CD4-positive, CD25-positive, alpha-beta regulatory T cell (primary cell): ENCODE measurements at regions not wholly inside any gene's neighbourhood (a gene's known extent, or its start where the extent isn't known, plus 50 kb on each side); places are given as distances from the start of the nearest gene placed in this dataset.
"Not testable (repeated sequence)": the region's sequence is repeated elsewhere in the genome, so short reads cannot be mapped to it uniquely, and the experiment has no call there.

ENCODE experiments used
- ATAC-seq, 2 donors: fragments of 150-1000 bp; cut with Tn5 transposase; one replicate each; pipeline ENCODE4 v1.10.0; 2021; ENCODE audit warnings: low read depth in 2 of 2, moderate number of reproducible peaks in 2 of 2, moderate library complexity in 1 of 2
- DNase-seq, 3 donors: peaks; one replicate each; pipeline versions ENCODE4 v3.0.0 to v3.0.0-alpha.2; 2012 to 2022; ENCODE audit warnings: mixed read lengths in 1 of 3
- H3K27ac ChIP-seq: one replicate; pipeline ENCODE4 v1.7.0; 2013; ENCODE audit warnings: mild to moderate bottlenecking, low read length; ENCODE audit not compliant: insufficient read depth, poor library complexity, severe bottlenecking
- H3K27me3 ChIP-seq: one replicate; pipeline ENCODE4 v1.7.0; 2013; ENCODE audit warnings: low read length; ENCODE audit not compliant: control insufficient read depth, insufficient read depth
- H3K36me3 ChIP-seq: one replicate; pipeline ENCODE4 v1.7.0; 2013; ENCODE audit warnings: mild to moderate bottlenecking, low read length, moderate library complexity; ENCODE audit not compliant: control insufficient read depth, insufficient read depth
- H3K4me1 ChIP-seq: 2 replicates; pipeline ENCODE4 v1.7.0; 2013; ENCODE audit warnings: mild to moderate bottlenecking, low read length; ENCODE audit not compliant: insufficient read depth, control insufficient read depth, poor library complexity, severe bottlenecking
- H3K4me3 ChIP-seq: one replicate; pipeline ENCODE4 v1.7.0; 2013; ENCODE audit warnings: low read depth, mild to moderate bottlenecking, low read length, moderate library complexity
- H3K9me3 ChIP-seq, 2 experiments: 1 replicate in 1 of 2; 2 replicates in 1 of 2; pipeline ENCODE4 v1.7.0; 2013; ENCODE audit warnings: low read length in 2 of 2, mild to moderate bottlenecking in 1 of 2, moderate library complexity in 1 of 2; ENCODE audit not compliant: control insufficient read depth in 2 of 2
- H3K27ac Mint-ChIP-seq, 3 donors: one replicate each; pipeline ENCODE4 v1.8.0; 2020 to 2022; ENCODE audit warnings: mild to moderate bottlenecking in 3 of 3, mixed read lengths in 3 of 3, moderate library complexity in 2 of 3
- H3K27me3 Mint-ChIP-seq: one replicate; pipeline ENCODE4 v1.8.0; 2022; ENCODE audit warnings: mild to moderate bottlenecking, mixed read lengths
- H3K36me3 Mint-ChIP-seq: one replicate; pipeline ENCODE4 v1.8.0; 2020; ENCODE audit warnings: mixed read lengths
- H3K4me1 Mint-ChIP-seq, 4 donors: one replicate each; pipeline ENCODE4 v1.8.0; 2020 to 2022; ENCODE audit warnings: mixed read lengths in 4 of 4, mild to moderate bottlenecking in 1 of 4
- H3K4me3 Mint-ChIP-seq, 4 donors: one replicate each; pipeline ENCODE4 v1.8.0; 2020 to 2022; ENCODE audit warnings: mild to moderate bottlenecking in 4 of 4, mixed read lengths in 4 of 4, moderate library complexity in 3 of 4
- H3K9me3 Mint-ChIP-seq, 7 donors: one replicate each; pipeline ENCODE4 v1.8.0; 2020 to 2022; ENCODE audit warnings: mixed read lengths in 7 of 7, mild to moderate bottlenecking in 3 of 7, moderate library complexity in 2 of 7

GRCh38 chr1:68805097-68805641, 308.3 kb upstream of the DEPDC1 start:
- no peaks in the 10 kb centered on the region for H3K27me3 Mint-ChIP-seq
- ATAC-seq (no peak), DNase-seq (no peak)
- Histone ChIP-seq H3K36me3 (no peaks in the 10 kb centered on the region), H3K27ac (no peak overlapping the region), H3K4me1 (no peaks in the 10 kb centered on the region), H3K27me3 (no peaks in the 10 kb centered on the region), H3K9me3 (no peaks in the 10 kb centered on the region), H3K4me3 (no peak overlapping the region)
- H3K36me3 Mint-ChIP-seq = no peaks in the 10 kb centered on the region
- H3K27ac Mint-ChIP-seq = no peak overlapping the region
- peaks cover under 1 to 19% (median 3%) of the 10 kb centered on the region in 7 donors for H3K9me3 Mint-ChIP-seq
- no peaks in the 10 kb centered on the region for H3K4me1 Mint-ChIP-seq
- H3K4me3 Mint-ChIP-seq = no peak overlapping the region

DNA sequence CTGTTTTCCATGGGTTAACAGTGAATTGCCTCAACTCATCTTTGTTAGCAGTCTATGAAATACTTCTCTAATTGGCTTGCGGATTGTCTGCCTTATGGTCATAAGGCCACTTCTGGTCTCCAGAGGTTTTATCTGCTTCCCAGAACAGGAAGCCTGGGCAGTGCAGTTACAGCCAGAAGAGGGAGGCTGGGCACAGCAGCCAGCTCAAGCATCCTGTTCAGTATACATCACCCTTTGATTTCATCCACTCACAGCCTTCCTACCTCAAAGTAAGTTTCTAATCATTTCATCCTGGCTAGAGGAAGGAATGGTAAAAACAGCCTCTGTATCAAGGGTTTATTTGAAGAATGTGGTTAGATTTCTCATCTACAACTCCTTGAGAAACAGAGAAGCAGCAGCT, 311.5 kb upstream of the DEPDC1 start:
- H3K36me3 Mint-ChIP-seq = no peaks in the 10 kb centered on the region
- H3K27ac Mint-ChIP-seq = no peak overlapping the region
- no peak overlapping the region for H3K4me3 ChIP-seq
- H3K9me3 Mint-ChIP-seq = peaks cover 0 to 16% (median 3%) of the 10 kb centered on the region in 7 donors
- H3K27me3 ChIP-seq = no peaks in the 10 kb centered on the region
- H3K4me1 ChIP-seq = no peaks in the 10 kb centered on the region
- H3K27ac ChIP-seq = no peak overlapping the region
- ATAC-seq = no peak
- no peak for DNase-seq
- H3K27me3 Mint-ChIP-seq = no peaks in the 10 kb centered on the region
- H3K9me3 ChIP-seq = no peaks in the 10 kb centered on the region
- H3K36me3 ChIP-seq = no peaks in the 10 kb centered on the region
- H3K4me3 Mint-ChIP-seq = no peak overlapping the region
- H3K4me1 Mint-ChIP-seq = no peaks in the 10 kb centered on the region

DNA sequence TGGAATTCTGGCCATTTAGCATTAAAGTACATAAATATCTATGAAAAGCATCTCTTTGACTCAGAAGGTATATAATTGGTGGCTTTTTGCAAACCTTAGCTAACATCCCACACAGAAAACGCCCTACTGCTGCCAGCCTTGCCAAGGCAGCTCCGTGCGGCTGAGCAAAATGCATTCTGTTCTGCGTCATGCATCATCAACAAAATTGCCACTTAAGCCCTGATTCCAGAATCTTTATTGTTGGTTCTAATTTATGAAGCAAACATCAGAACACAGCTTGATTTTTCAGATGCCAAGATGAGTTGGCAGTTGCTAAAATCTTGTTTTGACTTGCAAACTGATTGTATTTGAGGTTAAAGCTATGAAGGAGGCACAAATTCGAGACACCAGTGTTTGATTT, 314.9 kb upstream of the DEPDC1 start:
- Histone ChIP-seq H3K9me3 (no peaks in the 10 kb centered on the region), H3K4me3 (no peak overlapping the region), H3K4me1 (no peaks in the 10 kb centered on the region), H3K36me3 (no peaks in the 10 kb centered on the region), H3K27me3 (no peaks in the 10 kb centered on the region), H3K27ac (no peak overlapping the region)
- no peak for DNase-seq
- Mint-ChIP-seq H3K27me3 (no peaks in the 10 kb centered on the region), H3K27ac (no peak overlapping the region), H3K4me3 (no peak overlapping the region), H3K9me3 (peaks cover 1 to 7% (median 4%) of the 10 kb centered on the region in 7 donors), H3K4me1 (no peaks in the 10 kb centered on the region), H3K36me3 (no peaks in the 10 kb centered on the region)
- no peak for ATAC-seq

GRCh38 chr1:68812333-68812732, 315.5 kb upstream of the DEPDC1 start:
- Mint-ChIP-seq H3K9me3 (peaks cover 1 to 7% (median 4%) of the 10 kb centered on the region in 7 donors), H3K27me3 (no peaks in the 10 kb centered on the region), H3K36me3 (no peaks in the 10 kb centered on the region), H3K4me1 (no peaks in the 10 kb centered on the region), H3K27ac (no peak overlapping the region), H3K4me3 (no peak overlapping the region)
- H3K27me3 ChIP-seq = no peaks in the 10 kb centered on the region
- H3K4me1 ChIP-seq = no peaks in the 10 kb centered on the region
- no peak for DNase-seq
- ATAC-seq = no peak
- no peaks in the 10 kb centered on the region for H3K9me3 ChIP-seq
- H3K36me3 ChIP-seq = no peaks in the 10 kb centered on the region
- no peak overlapping the region for H3K27ac ChIP-seq
- H3K4me3 ChIP-seq = no peak overlapping the region

- DNase-seq = no peak
- Mint-ChIP-seq H3K4me3 (no peak overlapping the region), H3K27ac (no peak overlapping the region), H3K27me3 (no peaks in the 10 kb centered on the region), H3K36me3 (no peaks in the 10 kb centered on the region), H3K4me1 (no peaks in the 10 kb centered on the region), H3K9me3 (peaks cover 1 to 9% (median 4%) of the 10 kb centered on the region in 7 donors)
- no peak for ATAC-seq
- no peaks in the 10 kb centered on the region for H3K4me1 ChIP-seq
- no peak overlapping the region for H3K4me3 ChIP-seq
- no peaks in the 10 kb centered on the region for H3K9me3 ChIP-seq
- no peaks in the 10 kb centered on the region for H3K36me3 ChIP-seq
- no peaks in the 10 kb centered on the region for H3K27me3 ChIP-seq
- no peak overlapping the region for H3K27ac ChIP-seq
Observed at GRCh38 chr1:68814067-68814466, 317.2 kb upstream of the DEPDC1 start.

DNA sequence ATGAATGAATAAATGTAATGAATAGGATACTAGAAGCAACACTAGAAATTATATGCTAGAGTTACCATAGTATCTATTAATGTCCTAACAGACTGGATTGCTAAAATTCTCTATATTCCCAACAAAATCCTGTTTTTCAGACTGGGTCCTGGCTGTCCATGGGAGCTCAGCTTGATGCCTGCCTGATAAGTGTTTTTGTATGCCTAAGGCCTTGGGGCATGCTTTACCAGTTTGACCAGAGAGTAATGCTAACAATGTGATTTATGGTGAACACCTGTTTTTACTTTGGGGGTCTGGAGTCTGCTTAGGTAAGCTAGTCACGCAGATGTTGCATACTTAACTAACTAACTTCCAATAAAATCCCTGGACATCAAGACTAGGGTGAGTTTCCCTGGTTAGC, 318.8 kb upstream of the DEPDC1 start:
- DNase-seq (no peak), ATAC-seq (no peak)
- no peaks in the 10 kb centered on the region for H3K4me1 Mint-ChIP-seq
- H3K4me3 Mint-ChIP-seq = no peak overlapping the region
- no peaks in the 10 kb centered on the region for H3K27me3 Mint-ChIP-seq
- no peaks in the 10 kb centered on the region for H3K4me1 ChIP-seq
- no peak overlapping the region for H3K27ac Mint-ChIP-seq
- H3K27ac ChIP-seq = no peak overlapping the region
- H3K9me3 ChIP-seq = no peaks in the 10 kb centered on the region
- H3K36me3 ChIP-seq = no peaks in the 10 kb centered on the region
- H3K27me3 ChIP-seq = no peaks in the 10 kb centered on the region
- no peaks in the 10 kb centered on the region for H3K36me3 Mint-ChIP-seq
- H3K9me3 Mint-ChIP-seq = peaks cover 0 to 9% (median 2%) of the 10 kb centered on the region in 7 donors
- H3K4me3 ChIP-seq = no peak overlapping the region

DNA sequence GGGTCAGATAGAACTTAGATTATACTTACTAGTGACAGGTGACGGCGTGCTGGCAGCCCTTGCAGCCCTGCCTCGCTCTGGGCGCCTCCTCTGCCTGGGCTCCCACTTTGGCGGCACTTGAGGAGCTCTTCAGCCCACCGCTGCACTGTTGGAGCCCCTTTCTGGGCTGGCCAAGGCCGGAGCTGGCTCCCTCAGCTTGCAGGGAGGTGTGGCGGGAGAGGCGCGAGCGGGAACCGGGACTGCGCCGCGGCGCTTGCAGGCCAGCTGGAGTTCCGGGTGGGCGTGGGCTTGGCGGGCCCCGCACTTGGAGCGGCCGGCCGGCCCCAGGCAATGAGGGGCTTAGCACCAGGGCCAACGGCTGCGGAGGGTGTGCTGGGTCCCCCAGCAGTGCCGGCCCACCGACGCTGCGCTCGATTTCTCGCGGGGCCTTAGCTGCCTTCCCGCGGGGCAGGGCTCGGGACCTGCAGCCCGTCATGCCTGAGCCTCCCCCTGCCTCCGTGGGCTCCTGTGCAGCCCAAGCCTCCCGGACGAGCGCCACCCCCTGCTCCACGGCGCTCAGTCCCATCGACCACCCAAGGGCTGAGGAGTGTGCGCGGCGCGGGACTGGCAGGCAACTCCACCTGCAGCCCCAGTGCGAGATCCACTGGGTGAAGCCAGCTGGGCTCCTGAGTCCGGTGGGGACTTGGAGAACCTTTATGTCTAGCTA, 320.8 kb upstream of the DEPDC1 start:
- H3K4me1 Mint-ChIP-seq, H3K36me3 Mint-ChIP-seq, H3K4me1 ChIP-seq, H3K4me3 Mint-ChIP-seq, ATAC-seq, H3K9me3 ChIP-seq, H3K4me3 ChIP-seq, H3K27me3 Mint-ChIP-seq, H3K36me3 ChIP-seq, H3K27ac Mint-ChIP-seq, H3K27ac ChIP-seq, H3K9me3 Mint-ChIP-seq, DNase-seq, H3K27me3 ChIP-seq: not testable (repeated sequence)

DNA sequence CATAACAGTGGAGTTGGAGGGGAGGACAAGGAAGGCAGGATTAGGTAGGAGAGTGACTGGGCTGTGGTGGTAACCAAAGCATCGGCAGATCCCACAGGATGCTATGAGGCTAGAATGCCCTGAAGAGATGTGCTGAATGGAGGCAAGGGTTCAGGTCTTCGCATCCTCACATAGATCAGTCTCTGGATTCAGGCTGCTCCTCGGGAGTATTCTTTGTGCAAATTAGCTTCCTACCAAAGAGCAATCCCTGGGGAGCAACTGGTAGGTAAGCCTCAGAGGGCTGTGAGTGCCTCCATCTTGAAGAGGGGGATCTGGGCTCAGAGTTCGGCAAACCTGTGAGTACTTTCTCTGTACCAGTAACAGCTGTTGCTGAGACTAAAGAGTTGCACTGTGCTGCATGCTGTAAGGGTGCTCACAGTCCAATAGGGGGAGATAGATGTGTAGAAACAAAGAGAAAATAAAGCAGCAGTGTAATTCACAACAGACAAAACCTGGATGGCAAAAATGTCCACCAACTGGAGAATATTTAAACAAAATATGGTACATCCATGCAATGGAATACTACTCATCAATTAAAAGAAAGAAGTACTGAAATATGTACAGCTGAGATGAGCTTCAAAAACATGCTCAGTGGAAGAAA, 322.4 kb upstream of the DEPDC1 start:
- Histone ChIP-seq H3K4me1 (no peaks in the 10 kb centered on the region), H3K27me3 (no peaks in the 10 kb centered on the region), H3K36me3 (no peaks in the 10 kb centered on the region), H3K9me3 (no peaks in the 10 kb centered on the region), H3K4me3 (no peak overlapping the region), H3K27ac (no peak overlapping the region)
- no peak overlapping the region for H3K4me3 Mint-ChIP-seq
- H3K9me3 Mint-ChIP-seq = peaks cover 0 to 7% (median 3%) of the 10 kb centered on the region in 7 donors
- no peak overlapping the region for H3K27ac Mint-ChIP-seq
- no peak for ATAC-seq
- H3K4me1 Mint-ChIP-seq = no peaks in the 10 kb centered on the region
- H3K27me3 Mint-ChIP-seq = no peaks in the 10 kb centered on the region
- H3K36me3 Mint-ChIP-seq = no peaks in the 10 kb centered on the region
- no peak for DNase-seq
